Skeletal muscle tissue (tissue), 3 donors: ENCODE measurements at regions not wholly inside any gene's neighbourhood (a gene's known extent, or its start where the extent isn't known, plus 50 kb on each side); places are given as distances from the start of the nearest gene placed in this dataset.

Source experiments
- H3K27ac ChIP-seq: one replicate; pipeline ENCODE4 v1.7.0; 2013; ENCODE audit warnings: mild to moderate bottlenecking, low read depth, low read length, inconsistent platforms
- H3K27me3 ChIP-seq, 3 donors: one replicate each; pipeline ENCODE4 v1.7.0; 2013; ENCODE audit warnings: low read length in 3 of 3; ENCODE audit not compliant: control insufficient read depth in 3 of 3, insufficient read depth in 3 of 3
- H3K36me3 ChIP-seq, 3 donors: one replicate each; pipeline ENCODE4 v1.7.0; 2013; ENCODE audit warnings: low read length in 3 of 3; ENCODE audit not compliant: control insufficient read depth in 3 of 3, insufficient read depth in 3 of 3
- H3K4me1 ChIP-seq, 3 donors: one replicate each; pipeline ENCODE4 v1.7.0; 2013; ENCODE audit warnings: low read length in 3 of 3, mild to moderate bottlenecking in 3 of 3; ENCODE audit not compliant: control insufficient read depth in 3 of 3, insufficient read depth in 3 of 3
- H3K4me3 ChIP-seq, 3 donors: one replicate each; pipeline ENCODE4 v1.7.0; 2013; ENCODE audit warnings: low read length in 3 of 3
- H3K9ac ChIP-seq, 3 donors: one replicate each; pipeline ENCODE4 v1.7.0; 2013; ENCODE audit warnings: low read length in 3 of 3, mild to moderate bottlenecking in 3 of 3, moderate library complexity in 2 of 3, low read depth in 1 of 3
- H3K9me3 ChIP-seq, 3 donors: one replicate each; pipeline ENCODE4 v1.7.0; 2013; ENCODE audit warnings: low read length in 3 of 3; ENCODE audit not compliant: control insufficient read depth in 3 of 3
- donor health status: Osteomylitis.

DNA sequence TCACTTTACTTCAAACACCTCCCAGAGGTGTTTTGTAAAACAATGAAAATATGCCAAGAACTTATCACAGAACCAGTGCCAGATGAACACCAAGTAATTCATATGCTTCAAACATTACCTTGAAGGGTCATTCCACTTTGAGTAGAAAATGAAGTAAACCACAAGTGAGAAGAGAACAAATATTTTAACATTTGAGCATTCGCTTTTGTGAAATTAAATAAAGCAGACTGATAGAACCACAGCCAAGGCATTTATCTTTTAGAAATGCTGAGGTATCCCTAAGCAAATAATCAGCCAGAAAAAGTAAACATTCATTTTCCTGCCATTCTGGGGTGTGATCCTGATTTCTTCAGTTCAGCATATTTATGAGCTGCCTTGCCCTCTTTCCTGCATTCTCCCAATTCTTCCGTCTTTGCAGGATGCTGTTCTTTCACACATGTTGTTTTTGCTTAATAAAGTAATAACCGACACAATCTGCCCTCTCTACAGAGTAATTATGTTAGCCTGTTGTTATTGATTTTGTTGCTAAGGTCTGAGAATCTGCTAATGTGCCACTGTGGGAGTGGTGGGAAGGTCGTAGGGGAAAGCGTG lies 235.6 kb upstream of the TGFBR2 start:
- no peaks in the 10 kb centered on the region for H3K36me3 ChIP-seq
- no peaks in the 10 kb centered on the region for H3K27me3 ChIP-seq
- H3K9me3 ChIP-seq: no peaks in the 10 kb centered on the region
- no peak overlapping the region for H3K4me3 ChIP-seq
- no peaks in the 10 kb centered on the region for H3K4me1 ChIP-seq
- H3K9ac ChIP-seq: no peak overlapping the region
- H3K27ac ChIP-seq: no peak overlapping the region

DNA sequence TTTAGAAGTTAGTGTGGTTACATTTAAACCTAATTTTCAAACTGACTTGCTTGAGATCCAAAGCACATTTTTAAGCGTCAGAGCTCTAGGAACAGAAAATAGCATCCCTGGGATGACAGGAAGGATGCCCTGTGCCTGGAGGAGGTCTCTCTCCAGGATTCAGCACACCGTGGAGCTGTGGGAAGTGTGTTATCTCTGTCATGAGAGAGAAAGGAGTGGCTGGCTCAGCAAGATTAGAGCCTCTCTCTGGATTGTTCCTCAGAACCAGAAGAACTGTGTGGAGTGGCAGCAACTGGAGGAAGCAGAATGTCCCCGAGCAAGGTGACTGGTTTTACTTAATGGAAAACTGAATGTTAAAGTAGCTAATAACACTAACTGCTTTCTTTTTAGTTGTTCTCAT lies 233.6 kb upstream of the TGFBR2 start:
- Histone ChIP-seq H3K4me1 (no peaks in the 10 kb centered on the region), H3K27ac (no peak overlapping the region), H3K9me3 (no peaks in the 10 kb centered on the region), H3K27me3 (no peaks in the 10 kb centered on the region), H3K36me3 (no peaks in the 10 kb centered on the region), H3K4me3 (no peak overlapping the region), H3K9ac (no peak overlapping the region)

DNA sequence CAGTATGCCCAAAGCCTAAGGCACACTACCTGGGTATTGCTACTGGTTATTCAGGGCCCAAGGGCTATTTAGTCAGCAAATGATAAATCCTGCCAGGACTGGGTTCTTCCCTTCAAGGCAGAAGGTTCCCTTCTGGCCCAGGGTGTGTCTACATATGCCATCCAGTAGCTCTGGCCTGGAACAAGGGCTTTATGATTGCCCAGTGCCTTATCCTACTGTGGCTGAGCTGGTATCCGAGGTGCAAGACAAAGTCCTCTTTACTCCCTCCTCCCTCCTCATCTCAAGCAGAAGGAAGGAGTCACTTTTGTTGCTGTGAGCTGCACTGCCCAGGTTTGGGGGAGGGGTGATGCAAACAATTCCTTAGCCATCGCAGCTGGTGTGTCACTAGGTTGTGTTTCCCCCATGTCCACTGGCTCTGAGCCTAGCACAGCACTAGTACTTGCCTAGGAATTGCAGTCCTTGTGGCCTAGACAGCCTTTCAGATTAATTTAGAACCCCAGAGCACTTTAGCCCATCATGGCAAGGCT lies 221.8 kb upstream of the TGFBR2 start:
- H3K36me3 ChIP-seq: no peaks in the 10 kb centered on the region
- no peaks in the 10 kb centered on the region for H3K27me3 ChIP-seq
- no peak overlapping the region for H3K4me3 ChIP-seq
- H3K9ac ChIP-seq: no peak overlapping the region
- no peak overlapping the region for H3K27ac ChIP-seq
- no peaks in the 10 kb centered on the region for H3K4me1 ChIP-seq
- peaks cover 0 to 4% (median 0%) of the 10 kb centered on the region in 3 donors for H3K9me3 ChIP-seq

DNA sequence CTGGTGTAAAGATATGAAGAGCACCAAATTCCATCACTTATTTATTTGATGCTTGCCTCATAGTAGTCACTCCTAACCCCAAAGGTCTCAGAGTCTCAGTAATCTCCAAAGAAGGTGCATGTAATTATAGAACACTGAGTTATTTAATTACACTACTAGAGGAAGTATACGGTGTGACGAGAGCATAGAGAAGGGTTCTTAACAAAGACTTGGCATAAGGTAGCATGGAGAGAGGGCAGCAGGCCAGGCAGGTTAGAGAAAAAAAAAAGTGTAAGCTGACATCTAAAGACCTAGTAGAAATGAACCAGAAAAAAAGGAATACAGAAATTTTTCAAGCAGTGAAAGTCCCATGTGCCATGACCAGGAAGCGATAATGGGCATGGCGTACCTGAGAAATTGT lies 213.3 kb upstream of the TGFBR2 start:
- Histone ChIP-seq H3K36me3 (no peaks in the 10 kb centered on the region), H3K27ac (no peak overlapping the region), H3K9me3 (no peaks in the 10 kb centered on the region), H3K27me3 (no peaks in the 10 kb centered on the region), H3K4me3 (no peak overlapping the region), H3K4me1 (no peaks in the 10 kb centered on the region), H3K9ac (no peak overlapping the region)

DNA sequence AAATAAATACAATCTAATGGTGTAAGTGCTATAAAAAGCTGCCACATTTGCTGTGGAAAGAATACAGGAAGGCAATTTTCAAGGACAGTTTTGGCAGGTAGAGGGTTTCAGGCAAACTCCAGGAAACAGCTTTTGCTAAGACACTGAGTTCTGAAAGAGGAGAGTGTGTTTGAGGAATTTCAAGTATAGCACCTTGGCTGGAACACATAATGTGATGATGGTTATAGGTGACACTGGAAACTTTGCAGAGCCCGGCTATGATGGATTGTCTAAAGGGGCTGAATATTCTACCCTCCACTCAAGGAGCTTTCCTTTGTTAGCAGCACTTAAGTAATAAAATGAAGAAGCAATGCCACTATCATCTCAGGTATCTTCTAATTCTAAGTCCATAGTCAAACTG lies 209.4 kb upstream of the TGFBR2 start:
- no peak overlapping the region for H3K4me3 ChIP-seq
- no peak overlapping the region for H3K9ac ChIP-seq
- H3K27me3 ChIP-seq: no peaks in the 10 kb centered on the region
- H3K4me1 ChIP-seq: peaks cover 0 to 3% (median 0%) of the 10 kb centered on the region in 3 donors
- H3K36me3 ChIP-seq: no peaks in the 10 kb centered on the region
- no peak overlapping the region for H3K27ac ChIP-seq
- H3K9me3 ChIP-seq: no peaks in the 10 kb centered on the region

DNA sequence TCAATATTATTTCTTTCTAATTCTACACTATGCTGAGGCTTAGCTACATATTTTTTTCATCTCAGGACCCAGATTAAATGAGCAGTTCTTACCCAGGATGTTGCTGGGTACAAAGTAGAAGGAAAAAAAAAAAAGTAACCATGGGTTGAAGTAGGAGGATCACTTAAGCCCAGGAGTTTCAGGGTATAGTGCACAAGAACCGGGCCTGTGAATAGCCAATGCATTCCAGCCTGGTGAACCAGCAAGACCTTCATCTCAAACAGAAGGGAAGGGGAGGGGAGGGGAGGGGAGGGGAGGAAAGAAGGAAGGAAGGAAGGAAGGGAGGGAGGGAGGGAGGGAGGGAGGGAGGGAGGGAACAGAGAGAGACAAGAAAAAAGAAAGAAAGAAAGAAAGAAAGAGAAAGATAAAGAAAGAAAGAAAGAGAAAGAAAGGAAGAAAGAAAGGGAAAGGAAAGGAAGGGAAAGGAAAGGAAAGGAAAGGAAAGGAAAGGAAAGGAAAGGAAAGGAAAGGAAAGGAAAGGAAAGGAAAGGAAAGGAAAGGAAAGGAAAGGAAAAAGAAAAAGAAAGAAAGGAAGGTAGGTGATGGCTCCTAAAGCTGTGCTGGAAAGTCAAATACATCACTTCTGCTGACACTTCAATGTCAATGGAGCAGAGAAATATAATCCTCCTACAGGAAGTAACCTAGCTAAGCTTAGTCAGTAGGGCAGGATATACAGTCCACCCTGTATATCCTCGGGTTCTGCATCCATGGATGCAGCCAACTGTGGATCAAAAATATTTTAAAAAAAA lies 206.8 kb upstream of the TGFBR2 start:
- Histone ChIP-seq H3K27ac (no peak overlapping the region), H3K4me3 (no peak overlapping the region), H3K9me3 (no peaks in the 10 kb centered on the region), H3K36me3 (no peaks in the 10 kb centered on the region), H3K4me1 (peaks cover 0 to 4% (median 0%) of the 10 kb centered on the region in 3 donors), H3K27me3 (no peaks in the 10 kb centered on the region), H3K9ac (no peak overlapping the region)

DNA sequence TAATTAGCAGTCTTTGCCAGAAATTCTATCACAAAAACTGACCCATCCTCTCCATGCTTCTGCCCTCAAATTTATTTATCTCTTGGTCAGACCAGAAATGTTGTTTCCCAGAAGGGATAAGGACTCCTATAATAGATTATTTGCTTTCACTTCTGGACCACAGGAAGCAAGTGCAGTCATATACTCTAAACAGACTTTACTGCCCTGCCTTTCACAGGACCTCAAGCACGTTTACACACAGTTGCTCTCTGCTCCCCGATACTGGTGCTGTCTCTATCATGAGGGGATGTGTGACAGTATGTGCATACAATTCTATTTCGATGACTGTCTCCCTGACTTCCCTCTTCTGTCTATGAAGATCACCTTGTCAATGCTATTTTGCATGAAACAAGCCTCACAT lies 205.5 kb upstream of the TGFBR2 start:
- H3K4me1 ChIP-seq: peaks cover 0 to 4% (median 0%) of the 10 kb centered on the region in 3 donors
- no peak overlapping the region for H3K4me3 ChIP-seq
- no peak overlapping the region for H3K9ac ChIP-seq
- no peak overlapping the region for H3K27ac ChIP-seq
- no peaks in the 10 kb centered on the region for H3K9me3 ChIP-seq
- H3K36me3 ChIP-seq: no peaks in the 10 kb centered on the region
- no peaks in the 10 kb centered on the region for H3K27me3 ChIP-seq

DNA sequence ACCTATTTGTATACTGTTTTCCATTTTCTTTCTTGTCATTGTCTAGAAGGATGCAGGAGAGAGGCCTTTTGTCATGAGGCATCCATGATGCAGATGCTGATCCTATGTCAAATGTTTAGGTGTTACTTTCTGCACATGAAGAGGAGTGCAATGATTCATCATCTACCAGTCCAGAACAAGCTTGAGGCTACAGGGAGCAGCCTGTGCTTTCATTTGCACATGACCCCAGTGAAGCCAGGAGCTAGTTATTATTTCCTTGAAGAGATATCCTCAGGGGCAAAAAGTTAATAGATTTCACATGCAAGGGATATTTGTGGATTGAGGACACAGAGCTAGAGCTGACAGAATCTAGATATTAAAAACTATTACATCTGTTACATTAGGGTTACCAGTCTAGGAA lies 204.4 kb upstream of the TGFBR2 start:
- no peak overlapping the region for H3K27ac ChIP-seq
- no peak overlapping the region for H3K9ac ChIP-seq
- peak overlapping the region in 1 of 3 donors; percentile 9 for H3K4me3 ChIP-seq
- H3K27me3 ChIP-seq: no peaks in the 10 kb centered on the region
- no peaks in the 10 kb centered on the region for H3K9me3 ChIP-seq
- peaks cover 0 to 4% (median 0%) of the 10 kb centered on the region in 3 donors for H3K4me1 ChIP-seq
- no peaks in the 10 kb centered on the region for H3K36me3 ChIP-seq

DNA sequence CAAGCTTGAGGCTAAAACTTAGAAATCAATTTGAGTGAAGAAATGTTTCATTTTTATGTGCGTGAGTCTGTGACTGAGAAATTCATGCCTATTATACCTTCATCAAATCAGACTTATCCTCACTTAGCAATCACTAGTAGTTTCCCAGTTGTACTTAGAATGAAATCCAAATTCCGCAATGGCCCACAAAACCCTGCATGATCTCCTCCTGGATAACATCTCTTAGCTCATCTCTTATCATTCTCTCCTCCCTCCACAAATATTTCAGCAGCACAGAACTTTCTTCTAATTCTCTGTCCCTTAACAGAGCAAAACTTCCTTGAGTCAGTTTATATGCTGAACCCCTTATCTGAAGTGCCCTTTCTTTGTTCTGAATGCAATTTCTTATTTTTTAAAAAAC lies 198.8 kb upstream of the TGFBR2 start:
- Histone ChIP-seq H3K27ac (no peak overlapping the region), H3K27me3 (no peaks in the 10 kb centered on the region), H3K4me3 (no peak overlapping the region), H3K4me1 (no peaks in the 10 kb centered on the region), H3K9me3 (no peaks in the 10 kb centered on the region), H3K36me3 (no peaks in the 10 kb centered on the region), H3K9ac (no peak overlapping the region)

DNA sequence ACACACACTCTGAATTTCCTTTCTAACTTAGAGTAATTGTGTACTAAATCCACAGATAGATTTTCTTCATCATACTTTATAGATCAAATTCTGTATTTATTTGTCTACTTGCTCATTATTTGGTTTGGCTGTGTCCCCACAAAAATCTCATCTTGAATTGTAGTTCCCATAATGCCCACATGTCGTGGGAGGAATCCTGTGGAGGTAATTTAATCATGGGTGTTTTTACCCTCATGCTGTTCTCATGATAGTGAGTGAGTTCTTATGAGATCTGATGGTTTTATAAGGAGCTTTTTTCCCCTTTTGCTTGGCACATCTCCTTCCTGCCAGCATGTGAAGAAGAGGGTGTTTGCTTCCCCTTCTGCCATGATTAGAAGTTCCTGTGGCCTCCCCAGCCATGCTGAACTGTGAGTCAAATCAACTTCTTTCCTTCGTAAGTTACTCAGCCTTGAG lies 198.3 kb upstream of the TGFBR2 start:
- H3K27me3 ChIP-seq: no peaks in the 10 kb centered on the region
- no peaks in the 10 kb centered on the region for H3K36me3 ChIP-seq
- H3K27ac ChIP-seq: no peak overlapping the region
- H3K4me3 ChIP-seq: no peak overlapping the region
- no peak overlapping the region for H3K9ac ChIP-seq
- H3K4me1 ChIP-seq: no peaks in the 10 kb centered on the region
- no peaks in the 10 kb centered on the region for H3K9me3 ChIP-seq
